ENCODE measurements at regions not wholly inside any gene's neighbourhood (a gene's known extent, or its start where the extent isn't known, plus 50 kb on each side); places are given as distances from the start of the nearest gene placed in this dataset.

- no peak for TF ChIP-seq MAX (IDR thresholded peaks at IDR 0.05)
- no peak for TF ChIP-seq CTCF (IDR thresholded peaks at IDR 0.05; ENCODE audit: low read depth, low read length, missing input control)
- TF ChIP-seq TAF1 (conservative IDR thresholded peaks at IDR 0.05) = no peak
- TF ChIP-seq EGR1 (IDR thresholded peaks at IDR 0.05; ENCODE audit: low read depth in 2 of 2) = no peak
- TF ChIP-seq RAD21 (IDR thresholded peaks at IDR 0.05) = no peak
- no peak for TF ChIP-seq RXRA (IDR thresholded peaks at IDR 0.05)
- no peak for TF ChIP-seq YY1 (IDR thresholded peaks at IDR 0.05)
- TF ChIP-seq GABPA (IDR thresholded peaks at IDR 0.05 in 1 of 2, conservative IDR thresholded peaks at IDR 0.05 in 1 of 2) = no peak
- TF ChIP-seq JUND (IDR thresholded peaks at IDR 0.05) = no peak
- TF ChIP-seq REST (IDR thresholded peaks at IDR 0.05) = no peak
- TF ChIP-seq SP1 (IDR thresholded peaks at IDR 0.05) = no peak
Observed at GRCh38 chr14:46091819-46092218, 559.8 kb downstream of the RPL10L start.

Measured in liver (tissue), 3 donors.